Chondrocyte (in vitro differentiated cells): ENCODE measurements at regions not wholly inside any gene's neighbourhood (a gene's known extent, or its start where the extent isn't known, plus 50 kb on each side); places are given as distances from the start of the nearest gene placed in this dataset.
A peak's percentile ranks its signal among the peaks of the same experiment; 100 is the strongest.
"Not testable (repeated sequence)": the region's sequence is repeated elsewhere in the genome, so short reads cannot be mapped to it uniquely, and the experiment has no call there.

Source experiments
- DNase-seq: peaks from one replicate; pipeline ENCODE4 v3.0.0; 2021; ENCODE audit warnings: mixed read lengths, low spot score
- H3K27ac Mint-ChIP-seq: one replicate; pipeline ENCODE4 v1.8.0; 2021; ENCODE audit warnings: mild to moderate bottlenecking, moderate library complexity, mixed read lengths; ENCODE audit not compliant: unreplicated experiment
- H3K27me3 Mint-ChIP-seq: 2 replicates; pipeline ENCODE4 v1.8.0; 2021; ENCODE audit warnings: low read depth, mixed read lengths
- H3K36me3 Mint-ChIP-seq: 2 replicates; pipeline ENCODE4 v1.8.0; 2021; ENCODE audit warnings: low read depth, mixed read lengths
- H3K4me1 Mint-ChIP-seq: 2 replicates; pipeline ENCODE4 v1.8.0; 2021; ENCODE audit warnings: low read depth, mild to moderate bottlenecking, mixed read lengths
- H3K4me3 Mint-ChIP-seq: one replicate; pipeline ENCODE4 v1.8.0; 2021; ENCODE audit warnings: mild to moderate bottlenecking, moderate library complexity, mixed read lengths; ENCODE audit not compliant: unreplicated experiment
- H3K9me3 Mint-ChIP-seq: 2 replicates; pipeline ENCODE4 v1.8.0; 2021; ENCODE audit warnings: low read depth, mixed read lengths
- TF ChIP-seq, protein P1 (sequence below): fragments of 200-600 bp; sonication (generic); IDR thresholded peaks from 2 replicates; pipeline ENCODE4 v1.5.0; 2021; ENCODE audit warnings: antibody characterized with exemption, mild to moderate bottlenecking, moderate library complexity

DNA sequence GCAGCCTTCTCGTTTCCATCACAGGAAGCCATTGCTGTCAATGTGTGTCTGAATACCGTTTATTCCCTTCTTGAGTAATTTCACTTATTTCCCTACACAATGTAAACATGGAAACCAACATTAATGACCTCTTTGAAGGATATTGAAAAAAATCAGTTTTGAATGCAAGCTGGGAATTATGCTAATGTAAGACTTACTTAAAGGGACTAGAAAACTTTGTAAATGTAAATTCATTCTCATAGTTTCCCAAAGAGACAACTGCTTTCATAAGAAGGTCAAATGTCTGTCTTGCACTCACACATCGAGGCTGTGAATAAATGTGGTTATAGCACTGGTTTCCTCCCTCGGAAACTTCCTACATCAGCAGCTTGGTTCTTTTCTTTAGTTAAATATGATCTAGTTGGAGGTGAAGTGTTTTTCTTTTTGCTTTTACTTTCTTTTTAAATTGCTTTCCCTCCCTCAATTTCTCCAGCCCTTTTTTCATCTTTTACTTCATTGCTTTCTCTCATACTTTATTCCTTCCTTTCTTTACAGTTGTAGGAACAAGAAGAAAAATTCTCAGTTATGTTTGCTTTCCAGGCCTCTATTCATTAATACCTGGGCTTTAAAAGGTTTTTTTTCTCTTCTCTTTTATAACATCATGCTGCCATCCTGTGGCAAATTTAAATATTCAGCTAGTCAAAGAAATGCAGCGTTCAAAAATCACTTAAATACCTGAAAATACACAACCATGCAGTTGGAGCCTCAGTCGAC, 108.3 kb downstream of the TNFAIP3 start:
- H3K9me3 Mint-ChIP-seq: no peaks in the 10 kb centered on the region
- H3K36me3 Mint-ChIP-seq: no peaks in the 10 kb centered on the region
- TF ChIP-seq, protein P1, sequence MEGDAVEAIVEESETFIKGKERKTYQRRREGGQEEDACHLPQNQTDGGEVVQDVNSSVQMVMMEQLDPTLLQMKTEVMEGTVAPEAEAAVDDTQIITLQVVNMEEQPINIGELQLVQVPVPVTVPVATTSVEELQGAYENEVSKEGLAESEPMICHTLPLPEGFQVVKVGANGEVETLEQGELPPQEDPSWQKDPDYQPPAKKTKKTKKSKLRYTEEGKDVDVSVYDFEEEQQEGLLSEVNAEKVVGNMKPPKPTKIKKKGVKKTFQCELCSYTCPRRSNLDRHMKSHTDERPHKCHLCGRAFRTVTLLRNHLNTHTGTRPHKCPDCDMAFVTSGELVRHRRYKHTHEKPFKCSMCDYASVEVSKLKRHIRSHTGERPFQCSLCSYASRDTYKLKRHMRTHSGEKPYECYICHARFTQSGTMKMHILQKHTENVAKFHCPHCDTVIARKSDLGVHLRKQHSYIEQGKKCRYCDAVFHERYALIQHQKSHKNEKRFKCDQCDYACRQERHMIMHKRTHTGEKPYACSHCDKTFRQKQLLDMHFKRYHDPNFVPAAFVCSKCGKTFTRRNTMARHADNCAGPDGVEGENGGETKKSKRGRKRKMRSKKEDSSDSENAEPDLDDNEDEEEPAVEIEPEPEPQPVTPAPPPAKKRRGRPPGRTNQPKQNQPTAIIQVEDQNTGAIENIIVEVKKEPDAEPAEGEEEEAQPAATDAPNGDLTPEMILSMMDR: peak; percentile 79
- no peak overlapping the region for H3K27ac Mint-ChIP-seq
- no peak overlapping the region for H3K4me3 Mint-ChIP-seq
- peaks cover 8% of the 10 kb centered on the region for H3K4me1 Mint-ChIP-seq
- no peak for DNase-seq
- peaks cover 2% of the 10 kb centered on the region for H3K27me3 Mint-ChIP-seq

DNA sequence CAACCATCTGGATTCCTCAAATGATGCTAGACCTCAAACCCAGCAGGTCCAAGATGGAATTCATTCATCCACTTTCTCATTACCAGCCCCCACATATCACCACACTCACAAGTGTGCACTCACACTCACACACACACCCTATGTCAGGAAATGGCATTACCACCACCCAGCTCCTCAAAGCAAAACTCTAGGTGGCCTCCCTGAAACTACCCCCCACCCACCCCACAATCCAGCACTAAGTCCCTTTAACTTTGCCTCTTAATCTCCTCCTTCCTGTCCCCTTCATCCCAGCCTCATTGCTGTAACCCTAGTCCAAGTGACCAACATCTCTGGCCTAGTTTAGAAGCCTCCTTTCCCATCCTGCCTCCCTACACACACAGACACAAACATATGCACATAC, 109.4 kb downstream of the TNFAIP3 start:
- peaks cover 8% of the 10 kb centered on the region for H3K4me1 Mint-ChIP-seq
- TF ChIP-seq, protein P1: no peak
- H3K36me3 Mint-ChIP-seq: no peaks in the 10 kb centered on the region
- no peak overlapping the region for H3K4me3 Mint-ChIP-seq
- peaks cover 2% of the 10 kb centered on the region for H3K27me3 Mint-ChIP-seq
- no peak overlapping the region for H3K27ac Mint-ChIP-seq
- H3K9me3 Mint-ChIP-seq: no peaks in the 10 kb centered on the region
- DNase-seq: no peak

DNA sequence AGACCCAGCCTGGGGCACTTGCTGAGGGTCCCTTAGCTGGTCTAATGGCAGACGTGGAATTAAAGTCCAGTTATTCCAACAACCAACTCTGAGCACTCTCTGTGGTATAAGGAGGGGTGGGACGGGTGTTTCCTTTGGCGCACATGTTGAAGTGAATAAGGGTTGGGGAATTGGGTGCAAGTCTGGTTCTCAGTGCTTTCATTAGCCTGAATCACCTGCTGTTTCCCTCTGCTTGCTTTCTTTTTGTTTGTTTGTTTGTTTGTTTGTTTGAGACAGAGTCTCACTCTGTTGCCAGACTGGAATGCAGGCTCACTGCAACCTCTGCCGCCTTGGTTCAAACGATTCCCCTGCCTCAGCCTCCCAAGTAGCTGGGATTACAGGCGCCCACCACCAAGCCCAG, 110.1 kb downstream of the TNFAIP3 start:
- Mint-ChIP-seq H3K27me3 (peaks cover 3% of the 10 kb centered on the region), H3K36me3 (no peaks in the 10 kb centered on the region), H3K27ac (no peak overlapping the region), H3K4me3 (no peak overlapping the region), H3K9me3 (no peaks in the 10 kb centered on the region), H3K4me1 (peaks cover 8% of the 10 kb centered on the region)
- DNase-seq: no peak
- TF ChIP-seq, protein P1: no peak

DNA sequence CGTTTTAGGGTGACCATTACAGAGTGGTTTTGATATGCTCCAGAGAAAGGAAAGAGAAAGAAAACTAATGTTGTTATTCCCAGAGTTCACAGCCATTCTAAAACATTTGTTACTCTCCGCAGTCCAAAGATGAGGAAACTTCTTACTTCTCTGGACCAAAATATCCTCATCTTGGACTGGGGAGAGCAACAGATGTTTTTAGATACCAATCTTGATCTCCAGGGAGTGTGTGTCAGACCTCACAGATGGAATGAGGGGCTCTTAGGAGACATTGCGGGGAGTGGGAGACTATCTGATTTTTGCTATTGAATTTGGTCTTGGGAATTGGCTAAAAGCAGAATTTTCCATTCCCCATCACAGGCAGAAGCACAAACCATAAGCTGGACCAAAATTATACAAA, 110.8 kb downstream of the TNFAIP3 start:
- Mint-ChIP-seq H3K4me3 (no peak overlapping the region), H3K9me3 (no peaks in the 10 kb centered on the region), H3K27me3 (peaks cover 3% of the 10 kb centered on the region), H3K27ac (no peak overlapping the region), H3K36me3 (no peaks in the 10 kb centered on the region), H3K4me1 (peaks cover 8% of the 10 kb centered on the region)
- TF ChIP-seq, protein P1: no peak
- DNase-seq: no peak

DNA sequence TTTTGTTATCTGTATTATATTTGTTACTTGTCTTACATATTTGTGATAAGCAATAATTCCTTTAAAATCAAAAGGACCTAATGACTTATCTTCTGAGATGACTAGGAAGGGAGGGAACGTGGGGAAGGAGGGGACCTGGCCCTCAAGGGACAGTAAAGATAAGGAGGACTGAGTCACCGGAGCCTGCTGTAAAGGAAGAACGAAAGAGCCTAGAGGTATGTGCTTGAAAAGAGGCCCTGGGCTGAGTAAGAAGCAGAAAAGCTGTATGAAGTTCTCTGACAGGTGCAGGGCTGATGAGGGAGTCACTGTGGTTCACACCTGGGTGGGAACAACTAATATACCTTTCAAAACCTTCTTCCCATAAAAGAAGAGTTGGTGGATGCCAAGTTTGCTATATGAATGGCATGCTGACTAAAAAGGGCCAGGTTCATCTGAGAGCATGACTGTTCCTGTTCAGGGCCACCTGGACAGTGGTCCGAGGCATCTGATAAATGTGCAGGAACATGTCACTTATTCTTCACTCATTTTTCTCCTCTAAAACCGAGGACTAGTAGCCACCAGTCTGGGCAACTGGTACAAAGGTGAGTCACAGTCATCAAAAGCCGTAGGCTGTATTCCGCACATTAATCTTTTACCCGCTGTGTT, 111.3 kb downstream of the TNFAIP3 start:
- Mint-ChIP-seq H3K36me3 (no peaks in the 10 kb centered on the region), H3K4me1 (peaks cover 6% of the 10 kb centered on the region), H3K27me3 (peaks cover 5% of the 10 kb centered on the region), H3K4me3 (no peak overlapping the region), H3K27ac (no peak overlapping the region), H3K9me3 (no peaks in the 10 kb centered on the region)
- TF ChIP-seq, protein P1: no peak
- no peak for DNase-seq

DNA sequence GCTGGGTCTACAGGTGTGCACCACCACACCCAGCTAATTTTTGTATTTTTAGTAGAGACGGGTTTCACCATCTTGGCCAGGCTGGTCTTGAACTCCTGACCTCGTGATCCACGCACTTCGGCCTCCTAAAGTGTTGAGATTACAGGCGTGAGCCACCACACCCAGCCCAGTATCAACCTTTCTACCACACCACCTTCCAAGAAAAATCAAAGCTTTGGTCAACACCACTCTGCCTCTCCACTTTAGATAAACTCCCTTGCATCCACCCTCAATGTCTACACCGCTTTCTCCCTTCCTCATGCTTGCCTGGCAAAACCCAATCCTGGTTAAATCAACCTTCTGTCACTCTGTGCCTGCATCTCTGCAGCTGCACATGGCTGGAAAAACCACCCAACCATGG, 112.2 kb downstream of the TNFAIP3 start:
- not testable (repeated sequence) for H3K27me3 Mint-ChIP-seq, H3K36me3 Mint-ChIP-seq, DNase-seq, H3K9me3 Mint-ChIP-seq, H3K4me1 Mint-ChIP-seq, H3K4me3 Mint-ChIP-seq, H3K27ac Mint-ChIP-seq
